H9 (cell line): ENCODE measurements at regions not wholly inside any gene's neighbourhood (a gene's known extent, or its start where the extent isn't known, plus 50 kb on each side); places are given as distances from the start of the nearest gene placed in this dataset.

Source experiments
- DNase-seq: peaks from one replicate; pipeline ENCODE4 v3.0.0-alpha.2; 2017
- H2AFZ ChIP-seq: one replicate; pipeline ENCODE4 v1.6.1; 2013; ENCODE audit warnings: mild to moderate bottlenecking, low read length, control low read depth, moderate library complexity
- H2AK5ac ChIP-seq: 2 replicates; pipeline ENCODE4 v1.6.1; 2013; ENCODE audit warnings: low read length, control low read depth, mixed read lengths; ENCODE audit not compliant: insufficient read length
- H2BK120ac ChIP-seq: one replicate; pipeline ENCODE4 v1.6.1; 2013; ENCODE audit warnings: low read depth, mild to moderate bottlenecking, low read length, control low read depth, inconsistent platforms; ENCODE audit not compliant: poor library complexity, severe bottlenecking
- H2BK12ac ChIP-seq: 2 replicates; pipeline ENCODE4 v1.6.1; 2013; ENCODE audit warnings: low read length, control low read depth, mixed read lengths, low read depth; ENCODE audit not compliant: insufficient read length
- H2BK15ac ChIP-seq: 2 replicates; pipeline ENCODE4 v1.6.1; 2013; ENCODE audit warnings: low read depth, low read length, control low read depth
- H2BK20ac ChIP-seq: one replicate; pipeline ENCODE4 v1.6.1; 2013; ENCODE audit warnings: low read depth, mild to moderate bottlenecking, low read length, control low read depth, inconsistent platforms; ENCODE audit not compliant: poor library complexity, severe bottlenecking
- H2BK5ac ChIP-seq: 2 replicates; pipeline ENCODE4 v1.6.1; 2013; ENCODE audit warnings: low read length, control low read depth, mixed read lengths; ENCODE audit not compliant: insufficient read length
- H3K14ac ChIP-seq: 2 replicates; pipeline ENCODE4 v1.6.1; 2013; ENCODE audit warnings: low read length, control low read depth; ENCODE audit not compliant: insufficient read depth
- H3K18ac ChIP-seq: 2 replicates; pipeline ENCODE4 v1.6.1; 2013; ENCODE audit warnings: low read depth, mild to moderate bottlenecking, mixed read lengths, low read length, control low read depth; ENCODE audit not compliant: insufficient read length
- H3K23ac ChIP-seq: 2 replicates; pipeline ENCODE4 v1.6.1; 2013; ENCODE audit warnings: low read length, control low read depth, mixed read lengths, low read depth; ENCODE audit not compliant: insufficient read length
- H3K23me2 ChIP-seq: 2 replicates; pipeline ENCODE4 v1.6.1; 2013; ENCODE audit warnings: low read depth, mild to moderate bottlenecking, mixed read lengths, low read length, control low read depth; ENCODE audit not compliant: insufficient read length, poor library complexity, severe bottlenecking
- H3K27ac ChIP-seq: 2 replicates; pipeline ENCODE4 v1.5.1; 2013; ENCODE audit warnings: low read length, control low read depth, mixed read lengths, low read depth; ENCODE audit not compliant: insufficient read length
- H3K27me3 ChIP-seq: 2 replicates; pipeline ENCODE4 v1.6.1; 2013; ENCODE audit warnings: low read length, control low read depth, inconsistent platforms; ENCODE audit not compliant: insufficient read depth
- H3K4ac ChIP-seq: 2 replicates; pipeline ENCODE4 v1.6.1; 2013; ENCODE audit warnings: low read depth, mild to moderate bottlenecking, control low read depth, inconsistent platforms, low read length, moderate library complexity
- H3K4me1 ChIP-seq: 2 replicates; pipeline ENCODE4 v1.6.1; 2013; ENCODE audit warnings: low read length, control low read depth, inconsistent platforms; ENCODE audit not compliant: insufficient read depth
- H3K4me2 ChIP-seq: 2 replicates; pipeline ENCODE4 v1.6.1; 2013; ENCODE audit warnings: low read length, control low read depth, mixed read lengths; ENCODE audit not compliant: insufficient read length, insufficient read depth
- H3K56ac ChIP-seq: 2 replicates; pipeline ENCODE4 v1.6.1; 2013; ENCODE audit warnings: low read depth, mild to moderate bottlenecking, mixed read lengths, low read length, control low read depth; ENCODE audit not compliant: insufficient read length
- H3K79me1 ChIP-seq: 2 replicates; pipeline ENCODE4 v1.6.1; 2013; ENCODE audit warnings: low read depth, mild to moderate bottlenecking, moderate library complexity, low read length, control low read depth, inconsistent platforms; ENCODE audit not compliant: insufficient read depth, poor library complexity, severe bottlenecking
- H3K79me2 ChIP-seq: 2 replicates; pipeline ENCODE4 v1.6.1; 2013; ENCODE audit warnings: low read length, control low read depth, inconsistent platforms; ENCODE audit not compliant: insufficient read depth
- H3K9ac ChIP-seq: 2 replicates; pipeline ENCODE4 v1.6.1; 2013; ENCODE audit warnings: low read length, control low read depth, mixed read lengths; ENCODE audit not compliant: insufficient read length; ENCODE audit errors: extremely low read depth
- H3K9me3 ChIP-seq: one replicate; pipeline ENCODE4 v1.6.1; 2013; ENCODE audit warnings: low read depth, low read length, inconsistent platforms; ENCODE audit not compliant: control insufficient read depth
- H3T11ph ChIP-seq: one replicate; pipeline ENCODE4 v1.6.1; 2013; ENCODE audit warnings: mild to moderate bottlenecking, low read length, control low read depth, inconsistent platforms
- H4K20me1 ChIP-seq: one replicate; pipeline ENCODE4 v1.6.1; 2013; ENCODE audit not compliant: control insufficient read depth, insufficient read length, insufficient read depth
- H4K5ac ChIP-seq: 2 replicates; pipeline ENCODE4 v1.6.1; 2013; ENCODE audit warnings: low read depth, mild to moderate bottlenecking, mixed read lengths, low read length, control low read depth; ENCODE audit not compliant: insufficient read length
- H4K8ac ChIP-seq: replicated peaks from 2 replicates; pipeline ENCODE4 v1.6.1; 2013; ENCODE audit warnings: low read length, control low read depth, mixed read lengths, low read depth; ENCODE audit not compliant: insufficient read length
- H4K91ac ChIP-seq: 2 replicates; pipeline ENCODE4 v1.6.1; 2013; ENCODE audit warnings: low read depth, mild to moderate bottlenecking, moderate library complexity, mixed read lengths, low read length, control low read depth; ENCODE audit not compliant: insufficient read length
- H3K27ac Mint-ChIP-seq, 3 experiments: 2 replicates in 2 of 3; 3 replicates in 1 of 3; pipeline ENCODE4 v1.8.0; 2020 to 2021; ENCODE audit warnings: mixed read lengths in 3 of 3, mild to moderate bottlenecking in 1 of 3, moderate library complexity in 1 of 3
- H3K27me3 Mint-ChIP-seq: 2 replicates; pipeline ENCODE4 v1.8.0; 2021; ENCODE audit warnings: low read depth, mild to moderate bottlenecking, moderate library complexity, mixed read lengths
- H3K36me3 Mint-ChIP-seq, 3 experiments: 2 replicates in 2 of 3; 3 replicates in 1 of 3; pipeline ENCODE4 v1.8.0; 2020 to 2021; ENCODE audit warnings: low read depth in 3 of 3, mixed read lengths in 3 of 3; ENCODE audit not compliant: insufficient read depth in 1 of 3
- H3K4me1 Mint-ChIP-seq, 2 experiments: 2 replicates each; pipeline ENCODE4 v1.8.0; 2020; ENCODE audit warnings: mixed read lengths in 2 of 2
- H3K4me3 Mint-ChIP-seq, 2 experiments: 2 replicates in 1 of 2; 3 replicates in 1 of 2; pipeline ENCODE4 v1.8.0; 2020 to 2021; ENCODE audit warnings: mild to moderate bottlenecking in 2 of 2, mixed read lengths in 2 of 2, moderate library complexity in 1 of 2
- H3K9me3 Mint-ChIP-seq, 2 experiments: 2 replicates in 1 of 2; 3 replicates in 1 of 2; pipeline ENCODE4 v1.8.0; 2020; ENCODE audit warnings: mild to moderate bottlenecking in 2 of 2, mixed read lengths in 2 of 2, moderate library complexity in 1 of 2
- WGBS: extraction: QIAGEN DNeasy Blood & Tissue Kit; methylation state at CpG from one replicate; pipeline ENCODE4 v1.1.7; 2013; ENCODE audit warnings: missing lambda C conversion rate, low lambda C conversion rate, mixed read lengths; ENCODE audit not compliant: insufficient read length; ENCODE audit errors: extremely low coverage; 5-methylcytosine and 5-hydroxymethylcytosine counted together
- TF ChIP-seq, protein P1 (sequence below): fragments of 200-600 bp; sonication (generic); conservative IDR thresholded peaks from 3 replicates; pipeline ENCODE4 v1.8.0; 2021; ENCODE audit warnings: antibody characterized with exemption, mild to moderate bottlenecking

DNA sequence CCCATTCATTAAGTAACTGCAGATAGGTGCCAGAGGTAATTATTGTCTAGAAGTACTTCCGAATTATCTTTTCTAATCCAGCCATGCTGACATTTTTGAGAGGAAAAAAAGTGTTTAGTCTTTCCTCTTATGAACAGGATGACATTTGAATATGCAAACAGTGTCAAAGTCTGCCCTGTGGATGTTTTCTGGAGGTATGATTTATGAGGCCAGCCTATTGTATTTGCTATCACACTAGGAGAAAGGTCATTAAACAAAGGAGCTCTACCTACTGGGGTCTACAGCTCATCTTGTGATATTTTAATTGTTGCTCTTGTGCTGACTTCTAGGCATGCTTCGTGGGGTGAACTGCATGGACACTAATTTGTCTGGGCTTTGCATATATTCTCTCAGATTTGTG lies 559.7 kb upstream of the CAMK1G start:
- no peaks in the 10 kb centered on the region for H3K79me1 ChIP-seq
- no peaks in the 10 kb centered on the region; the same call in 1 of the 2 replicates for H3K27me3 Mint-ChIP-seq
- H3K23ac ChIP-seq = no peak overlapping the region
- no peaks in the 10 kb centered on the region for H3K79me2 ChIP-seq
- H3K14ac ChIP-seq = no peak overlapping the region
- peaks cover 8% of the 10 kb centered on the region for H3K9me3 ChIP-seq
- no peak overlapping the region for H4K8ac ChIP-seq
- H2AFZ ChIP-seq = no peak overlapping the region
- no peak overlapping the region for H2BK120ac ChIP-seq
- no peak overlapping the region for H3K9ac ChIP-seq
- no peak overlapping the region for H4K5ac ChIP-seq
- H3K4me3 Mint-ChIP-seq = no peak overlapping the region
- H2BK15ac ChIP-seq = no peak overlapping the region
- H4K20me1 ChIP-seq = no peaks in the 10 kb centered on the region
- H2AK5ac ChIP-seq = no peak overlapping the region
- H3K4me2 ChIP-seq = no peak overlapping the region
- H2BK12ac ChIP-seq = no peak overlapping the region
- no CpG with 5 or more reads among the region's 2 CpGs for WGBS
- H3K36me3 Mint-ChIP-seq = peaks cover 18 to 26% (median 22%) of the 10 kb centered on the region in 3 experiments
- H3T11ph ChIP-seq = no peak overlapping the region
- H3K23me2 ChIP-seq = no peaks in the 10 kb centered on the region
- H4K91ac ChIP-seq = no peak overlapping the region
- no peak overlapping the region for H3K27ac Mint-ChIP-seq
- no peaks in the 10 kb centered on the region for H3K27me3 ChIP-seq
- H3K9me3 Mint-ChIP-seq = peaks cover 25 to 30% of the 10 kb centered on the region in 2 experiments
- H3K27ac ChIP-seq = no peak overlapping the region
- no peak overlapping the region for H2BK20ac ChIP-seq
- no peak overlapping the region for H2BK5ac ChIP-seq
- H3K4me1 ChIP-seq = no peaks in the 10 kb centered on the region
- TF ChIP-seq, protein P1, sequence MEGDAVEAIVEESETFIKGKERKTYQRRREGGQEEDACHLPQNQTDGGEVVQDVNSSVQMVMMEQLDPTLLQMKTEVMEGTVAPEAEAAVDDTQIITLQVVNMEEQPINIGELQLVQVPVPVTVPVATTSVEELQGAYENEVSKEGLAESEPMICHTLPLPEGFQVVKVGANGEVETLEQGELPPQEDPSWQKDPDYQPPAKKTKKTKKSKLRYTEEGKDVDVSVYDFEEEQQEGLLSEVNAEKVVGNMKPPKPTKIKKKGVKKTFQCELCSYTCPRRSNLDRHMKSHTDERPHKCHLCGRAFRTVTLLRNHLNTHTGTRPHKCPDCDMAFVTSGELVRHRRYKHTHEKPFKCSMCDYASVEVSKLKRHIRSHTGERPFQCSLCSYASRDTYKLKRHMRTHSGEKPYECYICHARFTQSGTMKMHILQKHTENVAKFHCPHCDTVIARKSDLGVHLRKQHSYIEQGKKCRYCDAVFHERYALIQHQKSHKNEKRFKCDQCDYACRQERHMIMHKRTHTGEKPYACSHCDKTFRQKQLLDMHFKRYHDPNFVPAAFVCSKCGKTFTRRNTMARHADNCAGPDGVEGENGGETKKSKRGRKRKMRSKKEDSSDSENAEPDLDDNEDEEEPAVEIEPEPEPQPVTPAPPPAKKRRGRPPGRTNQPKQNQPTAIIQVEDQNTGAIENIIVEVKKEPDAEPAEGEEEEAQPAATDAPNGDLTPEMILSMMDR = no peak
- H3K4ac ChIP-seq = no peak overlapping the region
- H3K4me1 Mint-ChIP-seq = no peaks in the 10 kb centered on the region
- DNase-seq = no peak
- H3K18ac ChIP-seq = no peak overlapping the region
- H3K56ac ChIP-seq = no peak overlapping the region
